ENCODE measurements at regions not wholly inside any gene's neighbourhood (a gene's known extent, or its start where the extent isn't known, plus 50 kb on each side); places are given as distances from the start of the nearest gene placed in this dataset.

DNA sequence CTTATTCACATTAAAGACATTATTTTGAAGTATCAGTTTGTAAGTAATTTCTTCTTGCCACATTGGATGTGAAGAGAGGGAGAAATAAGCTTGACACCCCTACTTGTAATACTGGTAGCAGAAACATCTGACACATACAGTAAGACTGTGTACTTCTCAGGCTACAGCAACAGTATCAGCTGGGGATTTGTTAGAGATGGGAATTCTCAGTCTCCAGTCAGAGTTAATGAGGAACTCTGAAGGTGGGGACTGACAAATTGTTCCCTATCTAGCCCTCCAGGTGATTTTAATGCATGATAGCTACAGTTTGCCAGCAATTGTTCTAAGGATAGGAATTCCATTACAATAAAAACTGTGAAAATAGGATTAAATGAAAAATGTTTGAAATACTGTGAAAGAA, 524.8 kb downstream of the PRR16 start:
- Histone ChIP-seq H3K4me2 (ENCODE audit: low read length) (no peak overlapping the region), H2AFZ (ENCODE audit: low read depth, low read length, poor library complexity, severe bottlenecking) (no peak overlapping the region), H3K36me3 (ENCODE audit: control insufficient read depth in 1 of 2, insufficient read depth in 2 of 2, low read length in 2 of 2) (no peaks in the 10 kb centered on the region), H3K79me2 (ENCODE audit: insufficient read depth, low read length) (no peaks in the 10 kb centered on the region), H3K4me1 (ENCODE audit: control insufficient read depth in 1 of 2, insufficient read depth in 2 of 2, low read length in 2 of 2) (no peaks in the 10 kb centered on the region), H3K27ac (ENCODE audit: low read depth, low read length) (no peak overlapping the region), H3K9ac (ENCODE audit: low read length) (no peak overlapping the region), H4K20me1 (ENCODE audit: insufficient read depth) (no peaks in the 10 kb centered on the region), H3K27me3 (ENCODE audit: insufficient read depth, low read length) (no peaks in the 10 kb centered on the region), H3K4me3 (replicated peaks in 1 of 2; ENCODE audit: low read depth in 1 of 2, low read length in 2 of 2) (no peak overlapping the region), H3K9me2 (ENCODE audit: insufficient read depth) (no peaks in the 10 kb centered on the region), H3K9me3 (ENCODE audit: control insufficient read depth in 1 of 2, insufficient read depth in 1 of 2, low read depth in 1 of 2, low read length in 2 of 2) (no peaks in the 10 kb centered on the region)
- TF ChIP-seq FOSL1 (IDR thresholded peaks at IDR 0.05; ENCODE audit: low read depth): no peak
- TF ChIP-seq EZH2phosphoT487 (IDR thresholded peaks at IDR 0.05; ENCODE audit: borderline replicate concordance): no peak
- TF ChIP-seq SIN3A (IDR thresholded peaks at IDR 0.05; ENCODE audit: low read depth): no peak
- TF ChIP-seq CEBPB (IDR thresholded peaks at IDR 0.05; ENCODE audit: low read depth): no peak
- TF ChIP-seq, protein P1, sequence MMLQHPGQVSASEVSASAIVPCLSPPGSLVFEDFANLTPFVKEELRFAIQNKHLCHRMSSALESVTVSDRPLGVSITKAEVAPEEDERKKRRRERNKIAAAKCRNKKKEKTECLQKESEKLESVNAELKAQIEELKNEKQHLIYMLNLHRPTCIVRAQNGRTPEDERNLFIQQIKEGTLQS (IDR thresholded peaks at IDR 0.05): no peak
- TF ChIP-seq, protein P2, sequence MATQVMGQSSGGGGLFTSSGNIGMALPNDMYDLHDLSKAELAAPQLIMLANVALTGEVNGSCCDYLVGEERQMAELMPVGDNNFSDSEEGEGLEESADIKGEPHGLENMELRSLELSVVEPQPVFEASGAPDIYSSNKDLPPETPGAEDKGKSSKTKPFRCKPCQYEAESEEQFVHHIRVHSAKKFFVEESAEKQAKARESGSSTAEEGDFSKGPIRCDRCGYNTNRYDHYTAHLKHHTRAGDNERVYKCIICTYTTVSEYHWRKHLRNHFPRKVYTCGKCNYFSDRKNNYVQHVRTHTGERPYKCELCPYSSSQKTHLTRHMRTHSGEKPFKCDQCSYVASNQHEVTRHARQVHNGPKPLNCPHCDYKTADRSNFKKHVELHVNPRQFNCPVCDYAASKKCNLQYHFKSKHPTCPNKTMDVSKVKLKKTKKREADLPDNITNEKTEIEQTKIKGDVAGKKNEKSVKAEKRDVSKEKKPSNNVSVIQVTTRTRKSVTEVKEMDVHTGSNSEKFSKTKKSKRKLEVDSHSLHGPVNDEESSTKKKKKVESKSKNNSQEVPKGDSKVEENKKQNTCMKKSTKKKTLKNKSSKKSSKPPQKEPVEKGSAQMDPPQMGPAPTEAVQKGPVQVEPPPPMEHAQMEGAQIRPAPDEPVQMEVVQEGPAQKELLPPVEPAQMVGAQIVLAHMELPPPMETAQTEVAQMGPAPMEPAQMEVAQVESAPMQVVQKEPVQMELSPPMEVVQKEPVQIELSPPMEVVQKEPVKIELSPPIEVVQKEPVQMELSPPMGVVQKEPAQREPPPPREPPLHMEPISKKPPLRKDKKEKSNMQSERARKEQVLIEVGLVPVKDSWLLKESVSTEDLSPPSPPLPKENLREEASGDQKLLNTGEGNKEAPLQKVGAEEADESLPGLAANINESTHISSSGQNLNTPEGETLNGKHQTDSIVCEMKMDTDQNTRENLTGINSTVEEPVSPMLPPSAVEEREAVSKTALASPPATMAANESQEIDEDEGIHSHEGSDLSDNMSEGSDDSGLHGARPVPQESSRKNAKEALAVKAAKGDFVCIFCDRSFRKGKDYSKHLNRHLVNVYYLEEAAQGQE (IDR thresholded peaks at IDR 0.05; ENCODE audit: low read depth): no peak
- no peak for TF ChIP-seq SRF (IDR thresholded peaks at IDR 0.05; ENCODE audit: low read depth)
- TF ChIP-seq JUND (IDR thresholded peaks at IDR 0.05): no peak
- no peak for TF ChIP-seq CBX3 (IDR thresholded peaks at IDR 0.05; ENCODE audit: low read depth)
- no peak for TF ChIP-seq ZFX (IDR thresholded peaks at IDR 0.05)
- TF ChIP-seq, protein P3, sequence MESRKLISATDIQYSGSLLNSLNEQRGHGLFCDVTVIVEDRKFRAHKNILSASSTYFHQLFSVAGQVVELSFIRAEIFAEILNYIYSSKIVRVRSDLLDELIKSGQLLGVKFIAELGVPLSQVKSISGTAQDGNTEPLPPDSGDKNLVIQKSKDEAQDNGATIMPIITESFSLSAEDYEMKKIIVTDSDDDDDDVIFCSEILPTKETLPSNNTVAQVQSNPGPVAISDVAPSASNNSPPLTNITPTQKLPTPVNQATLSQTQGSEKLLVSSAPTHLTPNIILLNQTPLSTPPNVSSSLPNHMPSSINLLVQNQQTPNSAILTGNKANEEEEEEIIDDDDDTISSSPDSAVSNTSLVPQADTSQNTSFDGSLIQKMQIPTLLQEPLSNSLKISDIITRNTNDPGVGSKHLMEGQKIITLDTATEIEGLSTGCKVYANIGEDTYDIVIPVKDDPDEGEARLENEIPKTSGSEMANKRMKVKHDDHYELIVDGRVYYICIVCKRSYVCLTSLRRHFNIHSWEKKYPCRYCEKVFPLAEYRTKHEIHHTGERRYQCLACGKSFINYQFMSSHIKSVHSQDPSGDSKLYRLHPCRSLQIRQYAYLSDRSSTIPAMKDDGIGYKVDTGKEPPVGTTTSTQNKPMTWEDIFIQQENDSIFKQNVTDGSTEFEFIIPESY (IDR thresholded peaks at IDR 0.05; ENCODE audit: extremely low read depth, insufficient replicate concordance, low read length): no peak
- TF ChIP-seq SP1 (IDR thresholded peaks at IDR 0.05; ENCODE audit: low read depth): no peak
- TF ChIP-seq EZH2 (IDR thresholded peaks at IDR 0.05): no peak
- no peak for TF ChIP-seq EGR1 (IDR thresholded peaks at IDR 0.05; ENCODE audit: low read depth)
- no peak for DNase-seq (ENCODE audit: low read depth, low spot score)
- ChIA-PET POLR2A (no interaction called here), RAD21 (ENCODE audit: low non-redundant PET in 1 of 2, low total read pairs in 2 of 2, uncharacterized antibody in 2 of 2, unreplicated experiment in 2 of 2) (no interaction called here), CTCF (no interaction called here)
- intact Hi-C loops (cut with micrococcal nuclease): no loop called here
- no TSS peak for BruUV-seq (replicated peaks)
- no peak for ATAC-seq

All from HCT116 (cell line).